HEK293 (cell line): ENCODE measurements at regions not wholly inside any gene's neighbourhood (a gene's known extent, or its start where the extent isn't known, plus 50 kb on each side); places are given as distances from the start of the nearest gene placed in this dataset.

Source experiments
- CTCF ChIA-PET: fragments of 350-600 bp; formaldehyde crosslinking; extraction: SDS; loops from one replicate; lab custom pipeline; 2021; ENCODE audit warnings: antibody characterized with exemption; lab: Yijun Ruan, JAX
- POLR2A ChIA-PET: fragments of 300-600 bp; formaldehyde crosslinking; extraction: SDS; loops from one replicate; lab custom pipeline; 2020; ENCODE audit warnings: antibody characterized with exemption, inconsistent platforms; lab: Yijun Ruan, JAX
- H3K27ac ChIP-seq: fragments of 200-500 bp; sonication (Bioruptor generic); 2 replicates; pipeline ENCODE4 v1.5.1; 2014; ENCODE audit warnings: low read depth, low read length, control low read depth, inconsistent platforms; ENCODE audit errors: extremely low read depth
- H3K36me3 ChIP-seq, 2 experiments: fragments of 200-500 bp in 1 of 2; sonication (Bioruptor generic) in 1 of 2; 1 replicate in 1 of 2; 2 replicates in 1 of 2; pipeline ENCODE4 v1.5.1; 2014 to 2017; ENCODE audit warnings: inconsistent platforms in 2 of 2, low read length in 2 of 2; ENCODE audit not compliant: control insufficient read depth in 2 of 2, insufficient read depth in 1 of 2
- H3K4me1 ChIP-seq: fragments of 200-500 bp; sonication (Bioruptor generic); 2 replicates; pipeline ENCODE4 v1.5.1; 2014; ENCODE audit warnings: mild to moderate bottlenecking, low read length, inconsistent platforms; ENCODE audit not compliant: control insufficient read depth, insufficient read depth
- H3K4me3 ChIP-seq: 2 replicates; pipeline ENCODE4 v1.5.1; 2011; ENCODE audit warnings: low read depth, mild to moderate bottlenecking, control low read depth, low read length, moderate library complexity
- H3K9me3 ChIP-seq: fragments of 200-500 bp; sonication (Bioruptor generic); 2 replicates; pipeline ENCODE4 v1.5.1; 2014; ENCODE audit warnings: low read depth, low read length, inconsistent platforms; ENCODE audit not compliant: control insufficient read depth, insufficient read depth
- GLI2 ChIP-seq: fragments of 450-650 bp; formaldehyde crosslinking; IDR thresholded peaks from 2 replicates; pipeline ENCODE4; 2017; ENCODE audit warnings: missing biosample characterization, missing genetic modification characterization, low read depth, borderline replicate concordance
- KLF10 ChIP-seq: fragments of 450-650 bp; IDR thresholded peaks from 2 replicates; pipeline ENCODE4 v1.5.1; 2018; ENCODE audit warnings: missing biosample characterization, mild to moderate bottlenecking, missing genetic modification characterization
- PRDM2 ChIP-seq: fragments of 450-650 bp; formaldehyde crosslinking; IDR thresholded peaks from 2 replicates; pipeline ENCODE4 v1.5.1; 2016; ENCODE audit warnings: missing biosample characterization, missing genetic modification characterization, borderline replicate concordance
- TSHZ1 ChIP-seq: fragments of 450-650 bp; formaldehyde crosslinking; IDR thresholded peaks from 2 replicates; pipeline ENCODE4 v1.5.1; 2016; ENCODE audit warnings: missing biosample characterization, missing genetic modification characterization, borderline replicate concordance
- ZNF248 ChIP-seq: fragments of 450-650 bp; formaldehyde crosslinking; IDR thresholded peaks from 2 replicates; pipeline ENCODE4 v1.5.1; 2017; ENCODE audit warnings: missing biosample characterization, missing genetic modification characterization
- ZNF280C ChIP-seq: fragments of 450-650 bp; formaldehyde crosslinking; IDR thresholded peaks from 2 replicates; pipeline ENCODE4 v1.5.1; 2016; ENCODE audit warnings: missing biosample characterization, missing genetic modification characterization
- ZNF311 ChIP-seq: fragments of 450-650 bp; formaldehyde crosslinking; IDR thresholded peaks from 2 replicates; pipeline ENCODE4 v1.5.1; 2017; ENCODE audit warnings: missing biosample characterization, missing genetic modification characterization, borderline replicate concordance
- ZNF510 ChIP-seq: fragments of 450-650 bp; formaldehyde crosslinking; IDR thresholded peaks from 2 replicates; pipeline ENCODE4 v1.5.1; 2018; ENCODE audit warnings: mild to moderate bottlenecking, missing genetic modification characterization, missing biosample characterization; ENCODE audit not compliant: insufficient replicate concordance
- ZNF544 ChIP-seq: fragments of 450-650 bp; formaldehyde crosslinking; IDR thresholded peaks from 2 replicates; pipeline ENCODE4 v1.5.0; 2017; ENCODE audit warnings: missing biosample characterization, missing genetic modification characterization
- ZNF623 ChIP-seq: fragments of 450-650 bp; formaldehyde crosslinking; IDR thresholded peaks from 2 replicates; pipeline ENCODE4 v1.5.1; 2016; ENCODE audit warnings: missing biosample characterization, missing genetic modification characterization
- ZNF658 ChIP-seq: fragments of 450-650 bp; formaldehyde crosslinking; IDR thresholded peaks from 2 replicates; pipeline ENCODE4; 2016; ENCODE audit warnings: missing biosample characterization, missing genetic modification characterization
- ZNF777 ChIP-seq: fragments of 450-650 bp; formaldehyde crosslinking; IDR thresholded peaks from 2 replicates; pipeline ENCODE4 v1.5.1; 2017; ENCODE audit warnings: missing biosample characterization, missing genetic modification characterization, borderline replicate concordance
- ZSCAN4 ChIP-seq: fragments of 450-650 bp; formaldehyde crosslinking; IDR thresholded peaks from 2 replicates; pipeline ENCODE4 v1.5.1; 2017; ENCODE audit warnings: missing biosample characterization, missing genetic modification characterization

GRCh38 chr1:68375919-68376318, 73.8 kb downstream of the RPE65 start:
- no peak overlapping the region for H3K4me3 ChIP-seq
- H3K36me3 ChIP-seq = no peaks in the 10 kb centered on the region
- H3K9me3 ChIP-seq = no peaks in the 10 kb centered on the region
- ChIA-PET POLR2A (no interaction called here), CTCF (interaction anchor here (0.6 to 1.5 kb wide), 2 partner anchors 67 to 718 kb away, joined by 4 to 6 read pairs; no protein-coding TSS in a partner anchor)
- TF ChIP-seq KLF10 (tag by site-specific recombination) (no peak), ZNF777 (no peak), TSHZ1 (tag by site-specific recombination) (no peak), GLI2 (tag by site-specific recombination) (no peak), ZNF544 (tag by site-specific recombination) (no peak), ZSCAN4 (tag by site-specific recombination) (no peak), ZNF280C (no peak), ZNF248 (tag by site-specific recombination) (no peak), PRDM2 (no peak)
- H3K4me1 ChIP-seq = no peaks in the 10 kb centered on the region
- no peak overlapping the region for H3K27ac ChIP-seq

GRCh38 chr1:68373173-68373572, 76.6 kb downstream of the RPE65 start:
- Histone ChIP-seq H3K27ac (no peak overlapping the region), H3K4me3 (no peak overlapping the region), H3K4me1 (no peaks in the 10 kb centered on the region), H3K9me3 (no peaks in the 10 kb centered on the region), H3K36me3 (no peaks in the 10 kb centered on the region)
- ChIA-PET POLR2A (no interaction called here), CTCF (no interaction called here)
- TF ChIP-seq ZNF777 = no peak
- no peak for TF ChIP-seq ZNF623 (tag by site-specific recombination)
- no peak for TF ChIP-seq ZNF658 (tag by site-specific recombination)
- TF ChIP-seq ZNF510 (tag by site-specific recombination) = no peak
- TF ChIP-seq ZNF311 (tag by site-specific recombination) = no peak
